ENCODE measurements at regions not wholly inside any gene's neighbourhood (a gene's known extent, or its start where the extent isn't known, plus 50 kb on each side); places are given as distances from the start of the nearest gene placed in this dataset.

DNA sequence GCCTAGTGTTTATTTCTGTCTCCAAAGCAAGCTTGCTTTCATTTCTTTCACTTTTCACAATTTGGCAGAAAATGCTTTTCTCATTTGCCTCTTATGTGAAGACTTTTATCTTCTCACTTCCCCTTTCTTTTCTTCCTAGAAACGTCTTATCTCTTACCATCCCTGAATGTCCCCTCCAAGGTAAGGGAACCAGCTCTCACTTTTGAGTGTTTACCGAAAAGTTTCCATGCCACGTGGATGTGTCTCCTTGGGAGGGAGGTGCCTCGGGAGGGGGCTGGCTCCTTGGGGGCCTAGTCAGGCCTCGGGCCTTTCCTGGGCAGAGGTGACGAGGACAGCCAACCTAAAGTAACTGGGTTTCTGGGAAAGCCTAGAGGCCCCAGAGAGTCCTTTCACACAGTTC, 127.4 kb downstream of the CD24 start (continued):
- TF ChIP-seq, protein P1, sequence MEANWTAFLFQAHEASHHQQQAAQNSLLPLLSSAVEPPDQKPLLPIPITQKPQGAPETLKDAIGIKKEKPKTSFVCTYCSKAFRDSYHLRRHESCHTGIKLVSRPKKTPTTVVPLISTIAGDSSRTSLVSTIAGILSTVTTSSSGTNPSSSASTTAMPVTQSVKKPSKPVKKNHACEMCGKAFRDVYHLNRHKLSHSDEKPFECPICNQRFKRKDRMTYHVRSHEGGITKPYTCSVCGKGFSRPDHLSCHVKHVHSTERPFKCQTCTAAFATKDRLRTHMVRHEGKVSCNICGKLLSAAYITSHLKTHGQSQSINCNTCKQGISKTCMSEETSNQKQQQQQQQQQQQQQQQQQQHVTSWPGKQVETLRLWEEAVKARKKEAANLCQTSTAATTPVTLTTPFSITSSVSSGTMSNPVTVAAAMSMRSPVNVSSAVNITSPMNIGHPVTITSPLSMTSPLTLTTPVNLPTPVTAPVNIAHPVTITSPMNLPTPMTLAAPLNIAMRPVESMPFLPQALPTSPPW (CRISPR knock-in tag; IDR thresholded peaks at IDR 0.05): peak; percentile 66; the same call in 1 of the 2 replicates
- no peak for TF ChIP-seq TCF7 (IDR thresholded peaks at IDR 0.05; ENCODE audit: borderline replicate concordance)
- 0 out of 2 replicates have a peak, but pooled peaks have one; percentile 45 for TF ChIP-seq ATF7 (IDR thresholded peaks at IDR 0.05)
- no peak for TF ChIP-seq SAP30 (IDR thresholded peaks at IDR 0.05; ENCODE audit: borderline replicate concordance, insufficient read depth, low read depth, low read length, poor library complexity, severe bottlenecking)
- no peak for TF ChIP-seq RBM14 (IDR thresholded peaks at IDR 0.05; ENCODE audit: borderline replicate concordance, insufficient read depth, low read depth, low read length)
- TF ChIP-seq, protein P2, sequence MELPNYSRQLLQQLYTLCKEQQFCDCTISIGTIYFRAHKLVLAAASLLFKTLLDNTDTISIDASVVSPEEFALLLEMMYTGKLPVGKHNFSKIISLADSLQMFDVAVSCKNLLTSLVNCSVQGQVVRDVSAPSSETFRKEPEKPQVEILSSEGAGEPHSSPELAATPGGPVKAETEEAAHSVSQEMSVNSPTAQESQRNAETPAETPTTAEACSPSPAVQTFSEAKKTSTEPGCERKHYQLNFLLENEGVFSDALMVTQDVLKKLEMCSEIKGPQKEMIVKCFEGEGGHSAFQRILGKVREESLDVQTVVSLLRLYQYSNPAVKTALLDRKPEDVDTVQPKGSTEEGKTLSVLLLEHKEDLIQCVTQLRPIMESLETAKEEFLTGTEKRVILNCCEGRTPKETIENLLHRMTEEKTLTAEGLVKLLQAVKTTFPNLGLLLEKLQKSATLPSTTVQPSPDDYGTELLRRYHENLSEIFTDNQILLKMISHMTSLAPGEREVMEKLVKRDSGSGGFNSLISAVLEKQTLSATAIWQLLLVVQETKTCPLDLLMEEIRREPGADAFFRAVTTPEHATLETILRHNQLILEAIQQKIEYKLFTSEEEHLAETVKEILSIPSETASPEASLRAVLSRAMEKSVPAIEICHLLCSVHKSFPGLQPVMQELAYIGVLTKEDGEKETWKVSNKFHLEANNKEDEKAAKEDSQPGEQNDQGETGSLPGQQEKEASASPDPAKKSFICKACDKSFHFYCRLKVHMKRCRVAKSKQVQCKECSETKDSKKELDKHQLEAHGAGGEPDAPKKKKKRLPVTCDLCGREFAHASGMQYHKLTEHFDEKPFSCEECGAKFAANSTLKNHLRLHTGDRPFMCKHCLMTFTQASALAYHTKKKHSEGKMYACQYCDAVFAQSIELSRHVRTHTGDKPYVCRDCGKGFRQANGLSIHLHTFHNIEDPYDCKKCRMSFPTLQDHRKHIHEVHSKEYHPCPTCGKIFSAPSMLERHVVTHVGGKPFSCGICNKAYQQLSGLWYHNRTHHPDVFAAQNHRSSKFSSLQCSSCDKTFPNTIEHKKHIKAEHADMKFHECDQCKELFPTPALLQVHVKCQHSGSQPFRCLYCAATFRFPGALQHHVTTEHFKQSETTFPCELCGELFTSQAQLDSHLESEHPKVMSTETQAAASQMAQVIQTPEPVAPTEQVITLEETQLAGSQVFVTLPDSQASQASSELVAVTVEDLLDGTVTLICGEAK (IDR thresholded peaks at IDR 0.05): no peak
- TF ChIP-seq, protein P2 (CRISPR knock-in tag; IDR thresholded peaks at IDR 0.05): no peak
- no peak for TF ChIP-seq TSC22D4 (tag; IDR thresholded peaks at IDR 0.05)
- no peak for TF ChIP-seq OTX1 (CRISPR knock-in tag; IDR thresholded peaks at IDR 0.05)
- no peak for TF ChIP-seq HNRNPL (IDR thresholded peaks at IDR 0.05; ENCODE audit: low read depth, low read length)
- no peak for TF ChIP-seq ZNF79 (CRISPR knock-in tag; IDR thresholded peaks at IDR 0.05; ENCODE audit: low read depth)
- TF ChIP-seq, protein P3, sequence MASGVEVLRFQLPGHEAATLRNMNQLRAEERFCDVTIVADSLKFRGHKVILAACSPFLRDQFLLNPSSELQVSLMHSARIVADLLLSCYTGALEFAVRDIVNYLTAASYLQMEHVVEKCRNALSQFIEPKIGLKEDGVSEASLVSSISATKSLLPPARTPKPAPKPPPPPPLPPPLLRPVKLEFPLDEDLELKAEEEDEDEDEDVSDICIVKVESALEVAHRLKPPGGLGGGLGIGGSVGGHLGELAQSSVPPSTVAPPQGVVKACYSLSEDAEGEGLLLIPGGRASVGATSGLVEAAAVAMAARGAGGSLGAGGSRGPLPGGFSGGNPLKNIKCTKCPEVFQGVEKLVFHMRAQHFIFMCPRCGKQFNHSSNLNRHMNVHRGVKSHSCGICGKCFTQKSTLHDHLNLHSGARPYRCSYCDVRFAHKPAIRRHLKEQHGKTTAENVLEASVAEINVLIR (CRISPR knock-in tag; IDR thresholded peaks at IDR 0.05): no peak
- peak; percentile 98 for TF ChIP-seq L3MBTL2 (IDR thresholded peaks at IDR 0.05)
- no peak for TF ChIP-seq HNRNPUL1 (IDR thresholded peaks at IDR 0.05; ENCODE audit: low read length)
- no peak for TF ChIP-seq RBM39 (optimal IDR thresholded peaks at IDR 0.05; ENCODE audit: low read depth, low read length)
- no peak for TF ChIP-seq ZNF561 (CRISPR knock-in tag; conservative IDR thresholded peaks at IDR 0.05)
- TF ChIP-seq GABPA (tag; conservative IDR thresholded peaks at IDR 0.05; ENCODE audit: low read depth): no peak
- no peak for TF ChIP-seq CHCHD3 (CRISPR knock-in tag; IDR thresholded peaks at IDR 0.05)
- no peak for TF ChIP-seq DACH1 (IDR thresholded peaks at IDR 0.05; ENCODE audit: partially characterized antibody)
- peak; percentile 64; the same call in 1 of the 2 replicates for TF ChIP-seq LEF1 (IDR thresholded peaks at IDR 0.05)

Data from K562 (cell line).